Gastrocnemius medialis (tissue), 4 donors: ENCODE measurements at regions not wholly inside any gene's neighbourhood (a gene's known extent, or its start where the extent isn't known, plus 50 kb on each side); places are given as distances from the start of the nearest gene placed in this dataset.

Experiments used
- ATAC-seq, 2 donors: fragments of 150-250 bp; one replicate each; pipeline ENCODE4 v1.9.1; 2016
- DNase-seq, 2 donors: peaks; one replicate each; pipeline ENCODE4 v3.0.0-alpha.2; 2019
- H3K27ac ChIP-seq, 4 donors: fragments of 200-600 bp; sonication (generic); 1 replicate in 1 of 4; 2 replicates in 3 of 4; pipeline ENCODE4 v1.5.1; 2016 to 2018; ENCODE audit warnings: mild to moderate bottlenecking in 2 of 4, moderate library complexity in 1 of 4
- H3K27me3 ChIP-seq, 3 donors: fragments of 200-600 bp; sonication (generic) in 2 of 3; 1 replicate in 1 of 3; 2 replicates in 2 of 3; pipeline versions ENCODE4 v1.5.1 to v1.6.0; 2016 to 2019; ENCODE audit warnings: mild to moderate bottlenecking in 1 of 3, moderate library complexity in 1 of 3
- H3K36me3 ChIP-seq, 2 donors: fragments of 200-600 bp; sonication (generic) in 1 of 2; one replicate each; pipeline ENCODE4 v1.5.1; 2017 to 2018
- H3K4me1 ChIP-seq, 2 donors: fragments of 200-600 bp; sonication (generic) in 1 of 2; one replicate each; pipeline ENCODE4 v1.5.1; 2016 to 2017; ENCODE audit warnings: mild to moderate bottlenecking in 2 of 2
- H3K4me3 ChIP-seq, 4 donors: fragments of 200-600 bp; sonication (generic) in 3 of 4; 1 replicate in 1 of 4; 2 replicates in 3 of 4; pipeline ENCODE4 v1.5.1; 2016 to 2019; ENCODE audit warnings: mild to moderate bottlenecking in 2 of 4
- H3K9me3 ChIP-seq, 3 donors: fragments of 200-600 bp; sonication (generic) in 2 of 3; 1 replicate in 1 of 3; 2 replicates in 2 of 3; pipeline ENCODE4 v1.5.1; 2016 to 2019
- POLR2A ChIP-seq, 2 donors: fragments of 450-650 bp; IDR thresholded peaks; one replicate each; pipeline ENCODE4 v1.6.1; 2017; ENCODE audit warnings: antibody characterized with exemption in 2 of 2, mild to moderate bottlenecking in 2 of 2, moderate library complexity in 2 of 2
- in situ Hi-C, 4 donors: fragments of 200-750 bp; cut with MboI; loops; one replicate each; pipeline versions ENCODE4 v1.15.0 to v1.8.0; 2017; ENCODE audit warnings: low sequenced_read_pairs in 4 of 4
- intact Hi-C: fragments of 100-400 bp; cut with DNase I; formaldehyde crosslinking; loops from one replicate; pipeline ENCODE4 v1.15.1; 2023; ENCODE audit warnings: low total_unique reads
- TF ChIP-seq, protein P1 (sequence below), 5 experiments: fragments of 450-650 bp in 3 of 5; fragments of 200-600 bp in 2 of 5; sonication (generic) in 2 of 5; IDR thresholded peaks in 4 of 5; conservative IDR thresholded peaks in 1 of 5; 1 replicate in 4 of 5; 2 replicates in 1 of 5; pipeline ENCODE4 v1.5.1; 2016 to 2019; ENCODE audit warnings: antibody characterized with exemption in 5 of 5, mild to moderate bottlenecking in 3 of 5, moderate library complexity in 3 of 5

GRCh38 chr2:105567996-105568494 is 169.2 kb upstream of the FHL2 start:
- H3K4me3 ChIP-seq: no peak overlapping the region
- TF ChIP-seq POLR2A (IDR thresholded peaks at IDR 0.05): no peak
- TF ChIP-seq, protein P1, sequence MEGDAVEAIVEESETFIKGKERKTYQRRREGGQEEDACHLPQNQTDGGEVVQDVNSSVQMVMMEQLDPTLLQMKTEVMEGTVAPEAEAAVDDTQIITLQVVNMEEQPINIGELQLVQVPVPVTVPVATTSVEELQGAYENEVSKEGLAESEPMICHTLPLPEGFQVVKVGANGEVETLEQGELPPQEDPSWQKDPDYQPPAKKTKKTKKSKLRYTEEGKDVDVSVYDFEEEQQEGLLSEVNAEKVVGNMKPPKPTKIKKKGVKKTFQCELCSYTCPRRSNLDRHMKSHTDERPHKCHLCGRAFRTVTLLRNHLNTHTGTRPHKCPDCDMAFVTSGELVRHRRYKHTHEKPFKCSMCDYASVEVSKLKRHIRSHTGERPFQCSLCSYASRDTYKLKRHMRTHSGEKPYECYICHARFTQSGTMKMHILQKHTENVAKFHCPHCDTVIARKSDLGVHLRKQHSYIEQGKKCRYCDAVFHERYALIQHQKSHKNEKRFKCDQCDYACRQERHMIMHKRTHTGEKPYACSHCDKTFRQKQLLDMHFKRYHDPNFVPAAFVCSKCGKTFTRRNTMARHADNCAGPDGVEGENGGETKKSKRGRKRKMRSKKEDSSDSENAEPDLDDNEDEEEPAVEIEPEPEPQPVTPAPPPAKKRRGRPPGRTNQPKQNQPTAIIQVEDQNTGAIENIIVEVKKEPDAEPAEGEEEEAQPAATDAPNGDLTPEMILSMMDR (IDR thresholded peaks at IDR 0.05 in 4 of 5, conservative IDR thresholded peaks at IDR 0.05 in 1 of 5): no peak
- H3K9me3 ChIP-seq: no peaks in the 10 kb centered on the region
- no peaks in the 10 kb centered on the region for H3K27me3 ChIP-seq
- H3K4me1 ChIP-seq: no peaks in the 10 kb centered on the region
- DNase-seq (no peak), ATAC-seq (no peak)
- no peak overlapping the region for H3K27ac ChIP-seq
- in situ Hi-C loops (no loop called here), intact Hi-C loops (no loop called here)
- no peaks in the 10 kb centered on the region for H3K36me3 ChIP-seq

DNA sequence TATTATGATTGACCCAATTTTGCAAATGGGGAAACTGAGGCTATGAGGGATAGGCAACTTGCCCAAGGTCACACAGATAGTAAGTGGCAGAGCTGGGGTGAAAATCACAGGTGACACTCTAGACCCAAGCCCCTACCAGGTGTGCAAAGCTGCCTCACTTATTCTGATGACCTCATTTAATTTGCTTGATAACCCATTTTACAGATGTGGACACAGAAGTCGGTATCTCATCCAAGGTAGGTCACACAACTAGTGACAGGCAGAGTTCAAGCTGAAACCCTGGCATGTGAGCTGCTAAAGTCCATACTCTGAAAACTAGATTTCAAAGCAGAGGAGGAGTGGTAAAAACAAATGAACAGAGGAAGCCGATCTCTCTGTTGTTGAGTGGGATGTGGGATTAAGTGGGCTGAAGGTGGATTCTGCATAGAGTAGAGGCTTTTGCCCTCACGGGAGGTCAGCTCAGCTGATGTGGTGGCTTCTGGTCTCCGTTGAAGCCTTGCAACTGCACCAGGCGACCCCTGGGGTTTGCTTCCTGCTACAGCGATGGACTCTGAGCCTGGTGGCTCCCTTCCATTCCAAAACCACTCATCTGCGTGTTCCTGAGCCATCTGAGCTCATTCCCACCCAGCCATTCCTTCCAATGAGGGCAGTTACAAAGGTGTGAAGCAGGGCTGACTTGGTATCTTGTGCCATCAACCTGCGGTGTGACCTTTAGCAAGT is 164.3 kb upstream of the FHL2 start:
- in situ Hi-C loops (no loop called here), intact Hi-C loops (no loop called here)
- no peak for DNase-seq
- ATAC-seq: no peak
- no peak for TF ChIP-seq POLR2A (IDR thresholded peaks at IDR 0.05)
- TF ChIP-seq, protein P1 (IDR thresholded peaks at IDR 0.05 in 4 of 5, conservative IDR thresholded peaks at IDR 0.05 in 1 of 5): no peak
- Histone ChIP-seq H3K27me3 (no peaks in the 10 kb centered on the region), H3K9me3 (no peaks in the 10 kb centered on the region), H3K27ac (no peak overlapping the region), H3K4me1 (no peaks in the 10 kb centered on the region), H3K36me3 (no peaks in the 10 kb centered on the region), H3K4me3 (no peak overlapping the region)

DNA sequence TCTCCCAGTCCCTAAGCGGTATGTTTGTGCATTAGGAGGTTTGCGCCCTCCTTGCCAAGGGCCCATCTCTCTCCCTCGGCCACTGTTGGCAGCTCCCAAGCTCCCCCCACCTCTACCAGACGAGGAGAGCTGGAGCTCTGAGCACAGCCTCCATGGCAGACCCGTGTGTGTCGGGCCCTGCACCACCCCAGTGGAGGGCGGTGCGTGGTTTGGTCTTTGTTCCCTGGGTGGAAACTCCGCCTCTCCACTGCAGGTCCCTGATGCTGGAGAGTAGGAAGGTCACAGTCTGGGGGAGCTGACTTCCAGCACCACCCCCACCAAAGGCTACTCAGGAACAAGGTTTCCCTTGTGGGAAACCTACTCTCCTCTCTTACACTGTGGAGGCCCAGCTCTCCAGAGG is 162.6 kb upstream of the FHL2 start:
- DNase-seq: no peak
- H3K27me3 ChIP-seq: no peaks in the 10 kb centered on the region
- in situ Hi-C loops: no loop called here
- intact Hi-C loops: no loop called here
- H3K36me3 ChIP-seq: no peaks in the 10 kb centered on the region
- H3K9me3 ChIP-seq: no peaks in the 10 kb centered on the region
- no peak overlapping the region for H3K27ac ChIP-seq
- no peak for TF ChIP-seq POLR2A (IDR thresholded peaks at IDR 0.05)
- TF ChIP-seq, protein P1 (IDR thresholded peaks at IDR 0.05 in 4 of 5, conservative IDR thresholded peaks at IDR 0.05 in 1 of 5): no peak
- H3K4me3 ChIP-seq: no peak overlapping the region
- H3K4me1 ChIP-seq: no peaks in the 10 kb centered on the region
- ATAC-seq: no peak

DNA sequence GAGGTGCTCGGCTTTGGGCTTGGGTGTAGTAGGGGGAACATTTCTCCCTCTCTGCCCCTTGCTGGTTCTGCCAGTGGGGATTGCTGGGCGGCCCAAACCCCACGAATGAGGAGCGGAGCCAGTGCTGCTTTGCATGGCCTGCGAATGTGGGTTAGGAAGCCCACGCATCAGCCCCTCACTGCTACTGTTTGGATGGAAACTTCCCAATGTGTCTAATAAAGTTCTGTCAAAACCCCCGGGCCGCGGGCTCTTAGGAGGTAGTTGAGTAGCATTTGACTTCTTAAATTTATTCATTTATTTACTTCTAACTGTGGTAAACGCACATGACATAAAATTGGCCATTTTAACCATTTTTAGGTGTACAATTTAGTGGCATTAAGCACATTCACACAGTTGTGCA is 161.3 kb upstream of the FHL2 start:
- in situ Hi-C loops (no loop called here), intact Hi-C loops (no loop called here)
- no peak overlapping the region for H3K4me3 ChIP-seq
- no peaks in the 10 kb centered on the region for H3K4me1 ChIP-seq
- no peaks in the 10 kb centered on the region for H3K27me3 ChIP-seq
- H3K27ac ChIP-seq: no peak overlapping the region
- no peak for TF ChIP-seq POLR2A (IDR thresholded peaks at IDR 0.05)
- no peaks in the 10 kb centered on the region for H3K9me3 ChIP-seq
- ATAC-seq (no peak), DNase-seq (no peak)
- H3K36me3 ChIP-seq: no peaks in the 10 kb centered on the region

DNA sequence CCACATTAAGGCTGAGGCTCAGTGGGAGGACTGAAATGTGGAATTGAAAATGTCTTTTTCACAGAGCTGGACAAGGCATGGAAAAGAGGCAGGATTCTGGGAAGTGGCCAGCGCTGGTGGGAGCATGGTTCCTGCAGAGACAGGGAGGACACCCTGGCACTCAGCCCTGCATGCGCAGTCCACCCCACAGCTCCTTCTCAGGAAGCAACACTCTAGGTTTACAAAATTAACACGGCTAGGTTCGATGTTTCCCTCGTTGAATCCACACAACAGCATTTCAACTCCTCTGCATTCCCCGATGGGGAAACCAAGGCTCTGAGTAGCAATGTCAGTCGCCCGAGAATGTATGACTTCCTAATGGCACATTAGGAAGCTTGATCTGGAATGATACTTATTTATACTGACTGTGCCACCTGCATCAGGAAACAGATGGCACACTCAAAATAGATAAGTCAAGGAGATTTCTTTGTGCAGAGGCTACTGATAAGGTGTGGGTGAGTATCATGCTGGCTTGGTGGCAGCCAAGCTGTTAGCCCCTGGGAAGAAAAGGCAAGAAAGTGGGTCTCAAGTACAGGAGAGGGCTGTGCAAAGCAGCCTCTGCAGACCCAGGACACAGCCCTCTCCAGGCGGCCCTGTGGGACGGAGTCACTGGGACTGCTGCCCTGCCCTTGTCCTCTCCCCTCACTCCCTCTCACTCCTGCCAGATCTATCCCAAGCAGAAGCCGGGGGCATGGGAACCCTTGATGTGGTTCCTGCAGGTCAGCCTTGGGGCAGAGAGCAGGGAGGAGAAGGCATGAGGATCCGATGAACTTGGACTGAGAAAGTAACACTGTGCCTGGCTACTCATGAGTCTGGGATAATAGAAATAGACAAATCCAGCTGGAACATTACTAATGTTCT is 158.4 kb upstream of the FHL2 start:
- Histone ChIP-seq H3K36me3 (no peaks in the 10 kb centered on the region), H3K4me1 (no peaks in the 10 kb centered on the region), H3K4me3 (no peak overlapping the region), H3K27me3 (peaks cover 0 to 3% (median 0%) of the 10 kb centered on the region in 3 donors), H3K9me3 (no peaks in the 10 kb centered on the region), H3K27ac (no peak overlapping the region)
- ATAC-seq (no peak), DNase-seq (no peak)
- in situ Hi-C loops (no loop called here), intact Hi-C loops (no loop called here)
- TF ChIP-seq POLR2A (IDR thresholded peaks at IDR 0.05): no peak
- TF ChIP-seq, protein P1 (IDR thresholded peaks at IDR 0.05 in 4 of 5, conservative IDR thresholded peaks at IDR 0.05 in 1 of 5): no peak
